ENCODE measurements at regions not wholly inside any gene's neighbourhood (a gene's known extent, or its start where the extent isn't known, plus 50 kb on each side); places are given as distances from the start of the nearest gene placed in this dataset.

DNA sequence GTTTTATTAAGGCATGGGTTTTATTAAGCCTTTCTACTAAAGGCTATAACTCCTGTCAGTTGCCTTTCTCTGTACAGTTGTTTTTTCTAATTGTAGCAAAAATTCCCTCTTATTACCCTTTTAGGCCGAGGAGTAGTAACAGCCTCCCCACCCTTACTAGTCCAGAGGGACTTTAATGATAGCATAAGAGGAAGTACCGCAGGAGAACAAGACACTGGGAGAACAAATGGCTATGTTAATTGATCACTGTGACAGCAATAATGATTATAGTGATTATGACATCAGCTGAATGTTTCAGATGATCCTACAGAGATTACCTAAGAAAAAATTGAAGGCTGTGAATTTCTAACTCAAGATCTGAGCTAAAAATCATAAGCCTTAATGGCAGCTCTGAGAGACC lies 383.0 kb upstream of the PTBP2 start:
- no peak overlapping the region for H3K27ac ChIP-seq (ENCODE audit: low read depth in 1 of 2, low read length in 2 of 2)
- DNase-seq = no peak
- no peaks in the 10 kb centered on the region for H3K27me3 ChIP-seq (ENCODE audit: control insufficient read depth in 2 of 2, insufficient read depth in 2 of 2, low read length in 2 of 2)
- H3K36me3 ChIP-seq (replicated peaks in 1 of 2; ENCODE audit: control insufficient read depth in 1 of 2, insufficient read depth in 2 of 2, low read length in 2 of 2) = no peaks in the 10 kb centered on the region
- intact Hi-C loops (cut with micrococcal nuclease) = no loop called here
- H3K4me3 Mint-ChIP-seq = no peak overlapping the region
- H3K4me2 ChIP-seq (replicated peaks; ENCODE audit: extremely low read depth, low read length, poor library complexity, severe bottlenecking) = no peak overlapping the region
- TF ChIP-seq, protein P1, sequence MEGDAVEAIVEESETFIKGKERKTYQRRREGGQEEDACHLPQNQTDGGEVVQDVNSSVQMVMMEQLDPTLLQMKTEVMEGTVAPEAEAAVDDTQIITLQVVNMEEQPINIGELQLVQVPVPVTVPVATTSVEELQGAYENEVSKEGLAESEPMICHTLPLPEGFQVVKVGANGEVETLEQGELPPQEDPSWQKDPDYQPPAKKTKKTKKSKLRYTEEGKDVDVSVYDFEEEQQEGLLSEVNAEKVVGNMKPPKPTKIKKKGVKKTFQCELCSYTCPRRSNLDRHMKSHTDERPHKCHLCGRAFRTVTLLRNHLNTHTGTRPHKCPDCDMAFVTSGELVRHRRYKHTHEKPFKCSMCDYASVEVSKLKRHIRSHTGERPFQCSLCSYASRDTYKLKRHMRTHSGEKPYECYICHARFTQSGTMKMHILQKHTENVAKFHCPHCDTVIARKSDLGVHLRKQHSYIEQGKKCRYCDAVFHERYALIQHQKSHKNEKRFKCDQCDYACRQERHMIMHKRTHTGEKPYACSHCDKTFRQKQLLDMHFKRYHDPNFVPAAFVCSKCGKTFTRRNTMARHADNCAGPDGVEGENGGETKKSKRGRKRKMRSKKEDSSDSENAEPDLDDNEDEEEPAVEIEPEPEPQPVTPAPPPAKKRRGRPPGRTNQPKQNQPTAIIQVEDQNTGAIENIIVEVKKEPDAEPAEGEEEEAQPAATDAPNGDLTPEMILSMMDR (IDR thresholded peaks at IDR 0.05) = no peak
- H3K27ac Mint-ChIP-seq = no peak overlapping the region
- H3K4me1 ChIP-seq (ENCODE audit: control insufficient read depth in 1 of 2, insufficient read depth in 2 of 2, low read length in 2 of 2) = no peaks in the 10 kb centered on the region
- no peaks in the 10 kb centered on the region for H3K9me3 ChIP-seq (replicated peaks in 1 of 2; ENCODE audit: control insufficient read depth in 1 of 2, insufficient read depth in 1 of 2, low read length in 2 of 2)
- H3K27me3 Mint-ChIP-seq (ENCODE audit: low read depth in 3 of 3) = peaks cover 0 to 2% (median 0%) of the 10 kb centered on the region in 3 donors
- H3K79me2 ChIP-seq (ENCODE audit: insufficient read depth, low read length) = no peaks in the 10 kb centered on the region
- no peaks in the 10 kb centered on the region for H3K36me3 Mint-ChIP-seq
- peaks cover 0 to 5% (median 3%) of the 10 kb centered on the region in 7 donors for H3K9me3 Mint-ChIP-seq
- H3K9ac ChIP-seq (ENCODE audit: insufficient read depth, low read length, poor library complexity, severe bottlenecking) = no peak overlapping the region
- H3K4me3 ChIP-seq (replicated peaks in 1 of 3; ENCODE audit: low read depth in 2 of 3, low read length in 3 of 3) = no peak overlapping the region
- H3K4me1 Mint-ChIP-seq = no peaks in the 10 kb centered on the region
- WGBS (ENCODE audit: insufficient coverage) = no CpG with 5 or more reads among the region's 2 CpGs
- no peak overlapping the region for H2AFZ ChIP-seq (ENCODE audit: insufficient read depth, low read depth, low read length, poor library complexity, severe bottlenecking)
- H4K20me1 ChIP-seq (ENCODE audit: insufficient read depth, low read length) = no peaks in the 10 kb centered on the region

DNA sequence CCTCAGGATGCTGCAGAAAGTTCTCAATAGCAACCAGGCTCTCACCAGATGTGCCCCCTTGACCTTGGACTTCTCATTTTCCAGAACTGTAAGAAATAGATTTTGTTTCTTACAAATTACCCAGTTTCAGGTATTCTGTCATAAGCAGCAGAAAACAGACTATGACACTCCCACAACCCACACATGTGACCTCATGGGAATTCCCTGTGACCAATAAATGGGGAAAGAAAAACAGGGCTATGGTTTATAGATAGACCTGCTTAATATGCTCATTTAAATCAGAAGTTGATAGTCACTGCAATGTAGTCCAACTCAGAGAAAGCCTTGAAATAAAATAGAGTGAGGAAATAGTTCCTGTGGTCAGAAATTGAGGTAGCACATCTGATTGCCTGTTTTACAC lies 380.9 kb upstream of the PTBP2 start:
- H3K4me3 ChIP-seq (replicated peaks in 1 of 3; ENCODE audit: low read depth in 2 of 3, low read length in 3 of 3) = no peak overlapping the region
- Mint-ChIP-seq H3K4me1 (no peaks in the 10 kb centered on the region), H3K27ac (no peak overlapping the region), H3K4me3 (no peak overlapping the region), H3K27me3 (ENCODE audit: low read depth in 3 of 3) (peaks cover 0 to 2% (median 0%) of the 10 kb centered on the region in 3 donors), H3K9me3 (peaks cover 2 to 12% (median 5%) of the 10 kb centered on the region in 7 donors), H3K36me3 (no peaks in the 10 kb centered on the region)
- peak in 1 of 3 donors; percentile 11 for DNase-seq
- no peak overlapping the region for H3K9ac ChIP-seq (ENCODE audit: insufficient read depth, low read length, poor library complexity, severe bottlenecking)
- H3K9me3 ChIP-seq (replicated peaks in 1 of 2; ENCODE audit: control insufficient read depth in 1 of 2, insufficient read depth in 1 of 2, low read length in 2 of 2) = no peaks in the 10 kb centered on the region
- H3K27me3 ChIP-seq (ENCODE audit: control insufficient read depth in 2 of 2, insufficient read depth in 2 of 2, low read length in 2 of 2) = no peaks in the 10 kb centered on the region
- intact Hi-C loops (cut with micrococcal nuclease) = no loop called here
- no peaks in the 10 kb centered on the region for H3K36me3 ChIP-seq (replicated peaks in 1 of 2; ENCODE audit: control insufficient read depth in 1 of 2, insufficient read depth in 2 of 2, low read length in 2 of 2)
- no peak overlapping the region for H2AFZ ChIP-seq (ENCODE audit: insufficient read depth, low read depth, low read length, poor library complexity, severe bottlenecking)
- no peak overlapping the region for H3K4me2 ChIP-seq (replicated peaks; ENCODE audit: extremely low read depth, low read length, poor library complexity, severe bottlenecking)
- H3K27ac ChIP-seq (ENCODE audit: low read depth in 1 of 2, low read length in 2 of 2) = no peak overlapping the region
- TF ChIP-seq, protein P1 (IDR thresholded peaks at IDR 0.05) = no peak
- no peaks in the 10 kb centered on the region for H3K79me2 ChIP-seq (ENCODE audit: insufficient read depth, low read length)
- H3K4me1 ChIP-seq (ENCODE audit: control insufficient read depth in 1 of 2, insufficient read depth in 2 of 2, low read length in 2 of 2) = no peaks in the 10 kb centered on the region
- no peaks in the 10 kb centered on the region for H4K20me1 ChIP-seq (ENCODE audit: insufficient read depth, low read length)

Data from CD14-positive monocyte (primary cell).